ENCODE measurements at regions not wholly inside any gene's neighbourhood (a gene's known extent, or its start where the extent isn't known, plus 50 kb on each side); places are given as distances from the start of the nearest gene placed in this dataset.

- H3K4me1 Mint-ChIP-seq = no peaks in the 10 kb centered on the region
- no peak overlapping the region for H3K4me2 ChIP-seq
- H4K20me1 ChIP-seq (replicated peaks; ENCODE audit: insufficient read depth) = no peaks in the 10 kb centered on the region
- H3K4me3 ChIP-seq = no peak overlapping the region
- no peaks in the 10 kb centered on the region for H3K36me3 ChIP-seq (ENCODE audit: insufficient read depth)
- no peak overlapping the region for H3K27ac Mint-ChIP-seq
- TF ChIP-seq ZNF114 (CRISPR knock-in tag; IDR thresholded peaks at IDR 0.05) (no peak), STAT1 (IDR thresholded peaks at IDR 0.05; ENCODE audit: unreplicated experiment) (no peak), REST (IDR thresholded peaks at IDR 0.05; ENCODE audit: unreplicated experiment) (no peak), EZH2 (IDR thresholded peaks at IDR 0.05; ENCODE audit: low read depth, unreplicated experiment) (no peak), ETS1 (IDR thresholded peaks at IDR 0.05) (no peak), ZNF331 (CRISPR knock-in tag; IDR thresholded peaks at IDR 0.05; ENCODE audit: low read depth) (no peak), CREB1 (CRISPR knock-in tag; IDR thresholded peaks at IDR 0.05; ENCODE audit: low read depth) (no peak), EZH2phosphoT487 (IDR thresholded peaks at IDR 0.05; ENCODE audit: unreplicated experiment) (no peak), ZNF462 (CRISPR knock-in tag; IDR thresholded peaks at IDR 0.05) (no peak), CTCF (conservative IDR thresholded peaks at IDR 0.05; ENCODE audit: low read depth in 2 of 2) (no peak), NANOG (IDR thresholded peaks at IDR 0.05; ENCODE audit: borderline replicate concordance) (no peak), POLR2AphosphoS5 (IDR thresholded peaks at IDR 0.05; ENCODE audit: low read depth) (no peak), JUNB (IDR thresholded peaks at IDR 0.05; ENCODE audit: unreplicated experiment) (no peak)
- H3K27me3 ChIP-seq (ENCODE audit: insufficient read depth) = no peaks in the 10 kb centered on the region
- no peaks in the 10 kb centered on the region for H3K36me3 Mint-ChIP-seq (ENCODE audit: low read depth)
- H3K27me3 Mint-ChIP-seq (ENCODE audit: insufficient read depth, low read depth, poor library complexity) = no peaks in the 10 kb centered on the region
- no peaks in the 10 kb centered on the region for H3K9me3 Mint-ChIP-seq
- no peak overlapping the region for H2AFZ ChIP-seq
- DNase-seq (ENCODE audit: low spot score) (no peak), ATAC-seq (no peak)
- no peak overlapping the region for H3K4me3 Mint-ChIP-seq
- no peaks in the 10 kb centered on the region for H3K9me2 ChIP-seq (ENCODE audit: insufficient read depth)
- H3K27ac ChIP-seq (ENCODE audit: low read depth) = no peak overlapping the region
- H3K79me2 ChIP-seq (replicated peaks; ENCODE audit: insufficient read depth) = no peaks in the 10 kb centered on the region
- no peaks in the 10 kb centered on the region for H3F3A ChIP-seq (replicated peaks; ENCODE audit: low read depth)
- H3K4me1 ChIP-seq (ENCODE audit: insufficient read depth) = no peaks in the 10 kb centered on the region
Observed at GRCh38 chr2:184006998-184007397, 591.3 kb upstream of the ZNF804A start.

All from GM23338 (cell line).